OCI-LY1 (cell line): ENCODE measurements at regions not wholly inside any gene's neighbourhood (a gene's known extent, or its start where the extent isn't known, plus 50 kb on each side); places are given as distances from the start of the nearest gene placed in this dataset.

Experiments
- CTCF ChIP-seq: fragments of 200-600 bp; sonication (generic), shearing (Covaris generic); IDR thresholded peaks from 2 replicates; pipeline ENCODE4 v1.5.1; 2017; ENCODE audit warnings: mild to moderate bottlenecking, antibody characterized with exemption, low read length, moderate library complexity, mixed read lengths
- EZH2 ChIP-seq: fragments of 200-600 bp; sonication (generic), shearing (Covaris generic); IDR thresholded peaks from 2 replicates; pipeline ENCODE4 v1.8.0; 2017; ENCODE audit warnings: borderline replicate concordance, mixed run types, mild to moderate bottlenecking, antibody characterized with exemption, low read length, moderate library complexity, mixed read lengths

- TF ChIP-seq EZH2, result no peak
- no peak for TF ChIP-seq CTCF
Observed at GRCh38 chr12:75848431-75848925, 183.1 kb downstream of the PHLDA1 start.
